Ectodermal cell (in vitro differentiated cells): ENCODE measurements at regions not wholly inside any gene's neighbourhood (a gene's known extent, or its start where the extent isn't known, plus 50 kb on each side); places are given as distances from the start of the nearest gene placed in this dataset.

Experiments
- H3K27ac ChIP-seq: 2 replicates; pipeline ENCODE4 v1.7.0; 2013; ENCODE audit warnings: mild to moderate bottlenecking, low read depth, low read length; ENCODE audit not compliant: insufficient read depth, poor library complexity, severe bottlenecking
- H3K27me3 ChIP-seq: 2 replicates; pipeline ENCODE4 v1.7.0; 2013; ENCODE audit warnings: mild to moderate bottlenecking, low read length; ENCODE audit not compliant: insufficient read depth, control insufficient read depth, poor library complexity, severe bottlenecking
- H3K36me3 ChIP-seq: one replicate; pipeline ENCODE4 v1.7.0; 2013; ENCODE audit warnings: low read length; ENCODE audit not compliant: control insufficient read depth, insufficient read depth
- H3K4me1 ChIP-seq: one replicate; pipeline ENCODE4 v1.7.0; 2013; ENCODE audit warnings: low read length; ENCODE audit not compliant: control insufficient read depth, insufficient read depth
- H3K4me3 ChIP-seq: 2 replicates; pipeline ENCODE4 v1.7.0; 2013; ENCODE audit warnings: low read depth, low read length, control low read depth; ENCODE audit not compliant: insufficient read depth
- H3K9me3 ChIP-seq: 2 replicates; pipeline ENCODE4 v1.7.0; 2013; ENCODE audit warnings: mild to moderate bottlenecking, low read length, moderate library complexity; ENCODE audit not compliant: control insufficient read depth
- WGBS, 2 experiments: methylation state at CpG; one replicate each; pipeline ENCODE4 v1.1.7; 2013; ENCODE audit warnings: missing lambda C conversion rate in 2 of 2; 5-methylcytosine and 5-hydroxymethylcytosine counted together

DNA sequence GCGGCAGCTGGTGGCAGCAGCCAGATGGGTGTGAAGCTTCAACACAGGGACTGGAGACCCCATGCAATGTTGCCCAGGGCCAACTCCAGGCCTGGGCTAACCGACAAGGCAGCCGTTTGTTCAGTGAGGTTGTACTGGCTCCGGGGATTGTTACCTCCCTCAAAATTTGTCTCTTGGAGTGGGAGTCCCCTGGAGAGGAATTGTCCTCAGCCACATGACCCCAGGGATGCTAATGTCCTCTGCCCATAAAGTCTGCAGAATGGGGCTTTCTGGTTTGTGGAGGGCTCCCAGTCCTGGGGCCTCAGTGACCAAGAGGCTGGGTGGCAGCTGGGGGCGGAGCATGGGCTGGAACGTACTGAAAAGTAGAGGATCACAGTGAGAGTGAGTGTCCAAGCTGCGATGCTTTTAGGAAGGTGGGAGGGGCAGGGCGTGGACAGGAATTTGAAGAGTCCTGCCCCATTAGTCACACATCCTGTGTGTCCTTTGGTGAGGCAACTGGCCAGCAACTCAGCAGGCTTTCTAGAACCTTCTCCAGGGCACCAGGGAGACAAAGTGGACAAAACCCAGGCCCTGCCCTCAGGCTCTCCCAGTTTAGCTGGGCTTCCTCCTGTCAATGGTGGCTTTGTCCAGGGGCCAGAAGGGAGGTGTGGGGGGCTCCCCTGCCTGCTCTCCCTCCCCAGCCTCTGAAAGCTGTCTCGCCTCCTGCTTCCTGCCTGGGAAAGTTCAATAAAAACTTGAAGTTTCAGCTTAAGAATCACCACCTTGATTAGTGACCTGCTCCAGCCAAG lies 114.0 kb downstream of the NSG2 start:
- Histone ChIP-seq H3K27me3 (no peaks in the 10 kb centered on the region), H3K4me3 (no peak overlapping the region), H3K9me3 (peaks cover 2% of the 10 kb centered on the region), H3K4me1 (no peaks in the 10 kb centered on the region), H3K36me3 (no peaks in the 10 kb centered on the region), H3K27ac (no peak overlapping the region)
- WGBS, 2 experiments = 79 to 86% methylated on average over 9 of the region's 9 CpGs

DNA sequence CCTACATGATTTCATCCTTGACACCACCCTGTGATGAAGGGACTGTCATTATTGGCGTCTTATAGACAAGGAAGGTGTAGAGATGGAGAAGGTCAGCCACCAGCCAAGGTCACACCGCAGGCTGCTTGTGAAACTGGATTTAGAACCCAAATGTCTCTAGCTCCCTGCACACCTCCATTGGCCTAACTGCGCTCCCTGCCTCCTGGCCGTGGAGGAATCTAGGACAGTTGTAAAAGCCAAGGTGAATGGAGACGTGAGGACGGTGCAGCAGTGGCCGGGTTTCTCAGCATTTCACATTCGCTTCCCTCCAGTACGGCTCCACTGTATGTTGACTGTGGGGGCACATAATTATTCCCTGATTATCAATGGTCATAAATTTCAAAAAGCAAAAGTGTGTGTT lies 119.9 kb downstream of the NSG2 start:
- Histone ChIP-seq H3K4me3 (no peak overlapping the region), H3K4me1 (no peaks in the 10 kb centered on the region), H3K27me3 (no peaks in the 10 kb centered on the region), H3K9me3 (no peaks in the 10 kb centered on the region), H3K36me3 (no peaks in the 10 kb centered on the region), H3K27ac (no peak overlapping the region)
- WGBS, 2 experiments = 79 to 81% methylated on average over 9 of the region's 9 CpGs

- no peaks in the 10 kb centered on the region for H3K36me3 ChIP-seq
- H3K9me3 ChIP-seq = no peaks in the 10 kb centered on the region
- WGBS, 2 experiments = 53 to 56% methylated on average over 10 of the region's 10 CpGs
- H3K4me1 ChIP-seq = peaks cover 4% of the 10 kb centered on the region
- H3K27ac ChIP-seq = no peak overlapping the region
- no peak overlapping the region for H3K4me3 ChIP-seq
- no peaks in the 10 kb centered on the region for H3K27me3 ChIP-seq
Measured at GRCh38 chr5:174166231-174167079, 120.9 kb downstream of the NSG2 start.

GRCh38 chr5:174167080-174167910 lies 121.8 kb downstream of the NSG2 start:
- 87 to 88% methylated on average over 15 to 16 of the region's 16 CpGs for WGBS, 2 experiments
- no peaks in the 10 kb centered on the region for H3K27me3 ChIP-seq
- no peaks in the 10 kb centered on the region for H3K9me3 ChIP-seq
- no peak overlapping the region for H3K27ac ChIP-seq
- H3K36me3 ChIP-seq = no peaks in the 10 kb centered on the region
- H3K4me3 ChIP-seq = no peak overlapping the region
- peaks cover 11% of the 10 kb centered on the region for H3K4me1 ChIP-seq

- 4 to 9% methylated on average over 5 of the region's 5 CpGs for WGBS, 2 experiments
- Histone ChIP-seq H3K4me1 (peaks cover 24% of the 10 kb centered on the region), H3K27me3 (no peaks in the 10 kb centered on the region), H3K9me3 (no peaks in the 10 kb centered on the region), H3K36me3 (no peaks in the 10 kb centered on the region), H3K4me3 (peak overlapping the region; percentile 7), H3K27ac (peak overlapping the region; percentile 56)
Measured at GRCh38 chr5:174172152-174172551, 126.6 kb downstream of the NSG2 start.

GRCh38 chr5:174172566-174172965 lies 127.1 kb downstream of the NSG2 start:
- Histone ChIP-seq H3K4me1 (peaks cover 24% of the 10 kb centered on the region), H3K4me3 (peak overlapping the region; percentile 7), H3K36me3 (no peaks in the 10 kb centered on the region), H3K27me3 (no peaks in the 10 kb centered on the region), H3K27ac (peak overlapping the region; percentile 56), H3K9me3 (no peaks in the 10 kb centered on the region)
- 70 to 81% methylated on average over 3 to 4 of the region's 4 CpGs for WGBS, 2 experiments

- Histone ChIP-seq H3K4me3 (no peak overlapping the region), H3K27ac (no peak overlapping the region), H3K27me3 (no peaks in the 10 kb centered on the region), H3K9me3 (no peaks in the 10 kb centered on the region), H3K4me1 (peaks cover 24% of the 10 kb centered on the region), H3K36me3 (no peaks in the 10 kb centered on the region)
- WGBS, 2 experiments = 92 to 94% methylated on average over 6 of the region's 6 CpGs
Measured at GRCh38 chr5:174173766-174174165, 128.3 kb downstream of the NSG2 start.

GRCh38 chr5:174175716-174176268 lies 130.3 kb downstream of the NSG2 start:
- Histone ChIP-seq H3K36me3 (no peaks in the 10 kb centered on the region), H3K4me3 (no peak overlapping the region), H3K4me1 (peaks cover 24% of the 10 kb centered on the region), H3K27ac (no peak overlapping the region), H3K27me3 (no peaks in the 10 kb centered on the region), H3K9me3 (no peaks in the 10 kb centered on the region)
- 93 to 95% methylated on average over 10 to 12 of the region's 12 CpGs for WGBS, 2 experiments

- H3K4me3 ChIP-seq = no peak overlapping the region
- WGBS, 2 experiments = 93% methylated on average over 5 of the region's 5 CpGs
- peaks cover 20% of the 10 kb centered on the region for H3K4me1 ChIP-seq
- no peaks in the 10 kb centered on the region for H3K9me3 ChIP-seq
- no peak overlapping the region for H3K27ac ChIP-seq
- H3K27me3 ChIP-seq = no peaks in the 10 kb centered on the region
- no peaks in the 10 kb centered on the region for H3K36me3 ChIP-seq
Measured at GRCh38 chr5:174176511-174176910, 131.0 kb downstream of the NSG2 start.
